Neural progenitor cell (in vitro differentiated cells): ENCODE measurements at regions not wholly inside any gene's neighbourhood (a gene's known extent, or its start where the extent isn't known, plus 50 kb on each side); places are given as distances from the start of the nearest gene placed in this dataset.
"Not testable (repeated sequence)": the region's sequence is repeated elsewhere in the genome, so short reads cannot be mapped to it uniquely, and the experiment has no call there.

Experiments
- DNase-seq: peaks from one replicate; pipeline ENCODE4 v3.0.0-alpha.2; 2016; ENCODE audit warnings: low spot score
- H2AFZ ChIP-seq: fragments of 200-600 bp; sonication (generic); replicated peaks from 2 replicates; pipeline ENCODE4 v1.6.1; 2016; ENCODE audit warnings: antibody characterized with exemption
- H3F3A ChIP-seq: fragments of 200-600 bp; sonication (generic); 2 replicates; pipeline ENCODE4 v1.6.1; 2016; ENCODE audit warnings: antibody characterized with exemption, low read depth
- H3K27ac ChIP-seq: fragments of 200-600 bp; sonication (generic); 2 replicates; pipeline ENCODE4 v1.5.1; 2016; ENCODE audit warnings: mild to moderate bottlenecking
- H3K27me3 ChIP-seq: fragments of 200-600 bp; sonication (generic); 2 replicates; pipeline ENCODE4 v1.6.1; 2016; ENCODE audit warnings: mild to moderate bottlenecking, moderate library complexity
- H3K36me3 ChIP-seq: fragments of 200-600 bp; sonication (generic); 2 replicates; pipeline ENCODE4 v1.5.1; 2016
- H3K4me1 ChIP-seq: fragments of 200-600 bp; sonication (generic); 2 replicates; pipeline ENCODE4 v1.6.1; 2016; ENCODE audit warnings: mixed run types
- H3K4me2 ChIP-seq: fragments of 200-600 bp; sonication (generic); 2 replicates; pipeline ENCODE4 v1.6.1; 2016
- H3K4me3 ChIP-seq: fragments of 200-600 bp; sonication (generic); 2 replicates; pipeline ENCODE4 v1.5.1; 2016
- H3K79me2 ChIP-seq: fragments of 200-600 bp; sonication (generic); 2 replicates; pipeline ENCODE4 v1.6.1; 2016; ENCODE audit warnings: low read depth
- H3K9ac ChIP-seq: fragments of 200-600 bp; sonication (generic); 2 replicates; pipeline ENCODE4 v1.6.1; 2016
- H3K9me3 ChIP-seq: fragments of 200-600 bp; sonication (generic); 2 replicates; pipeline ENCODE4 v1.5.1; 2016; ENCODE audit warnings: low read depth
- H4K20me1 ChIP-seq: fragments of 200-600 bp; sonication (generic); 2 replicates; pipeline ENCODE4 v1.6.1; 2016; ENCODE audit warnings: low read depth
- H3K27ac Mint-ChIP-seq: 3 replicates; pipeline ENCODE4 v1.8.0; 2021; ENCODE audit warnings: mixed read lengths
- H3K27me3 Mint-ChIP-seq: 2 replicates; pipeline ENCODE4 v1.8.0; 2022; ENCODE audit warnings: low read depth, mild to moderate bottlenecking, inconsistent platforms, moderate library complexity, mixed read lengths; ENCODE audit not compliant: insufficient read depth
- H3K36me3 Mint-ChIP-seq: 3 replicates; pipeline ENCODE4 v1.8.0; 2021; ENCODE audit warnings: mixed read lengths
- H3K4me1 Mint-ChIP-seq: 3 replicates; pipeline ENCODE4 v1.8.0; 2021; ENCODE audit warnings: mixed read lengths
- H3K4me3 Mint-ChIP-seq: 3 replicates; pipeline ENCODE4 v1.8.0; 2021; ENCODE audit warnings: mild to moderate bottlenecking, moderate library complexity, mixed read lengths
- H3K9me3 Mint-ChIP-seq: 3 replicates; pipeline ENCODE4 v1.8.0; 2020; ENCODE audit warnings: mixed read lengths
- EZH2 ChIP-seq: fragments of 200-600 bp; sonication (generic); IDR thresholded peaks from 2 replicates; pipeline ENCODE4 v1.6.1; 2017; ENCODE audit warnings: antibody characterized with exemption, mild to moderate bottlenecking, moderate library complexity
- EZH2phosphoT487 ChIP-seq: fragments of 200-600 bp; sonication (generic); IDR thresholded peaks from 2 replicates; pipeline ENCODE4 v1.6.1; 2017; ENCODE audit warnings: antibody characterized with exemption
- TF ChIP-seq, protein P1 (sequence below): fragments of 200-600 bp; sonication (generic); IDR thresholded peaks from 2 replicates; pipeline ENCODE4 v1.5.1; 2017; ENCODE audit warnings: antibody characterized with exemption, mild to moderate bottlenecking

DNA sequence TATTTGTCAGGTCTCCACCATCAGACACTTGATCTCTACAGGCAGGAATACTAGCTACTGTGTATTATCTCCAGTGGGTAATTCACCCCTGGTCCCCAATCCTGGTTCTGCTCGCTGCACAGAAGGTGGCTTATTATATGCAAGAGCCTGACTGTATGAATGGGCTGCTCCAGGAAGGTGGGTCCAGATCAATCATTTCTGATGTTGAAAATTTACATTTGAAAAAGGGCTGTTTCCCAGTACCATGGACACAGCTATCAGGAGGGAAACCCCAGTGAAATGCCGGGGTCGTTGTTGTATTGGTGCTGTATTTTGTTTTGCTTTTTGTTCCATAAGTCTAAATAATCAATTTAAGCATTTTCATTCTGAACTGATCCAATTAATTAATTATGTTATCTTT, 367.6 kb downstream of the RND3 start:
- no peaks in the 10 kb centered on the region for H4K20me1 ChIP-seq

DNA sequence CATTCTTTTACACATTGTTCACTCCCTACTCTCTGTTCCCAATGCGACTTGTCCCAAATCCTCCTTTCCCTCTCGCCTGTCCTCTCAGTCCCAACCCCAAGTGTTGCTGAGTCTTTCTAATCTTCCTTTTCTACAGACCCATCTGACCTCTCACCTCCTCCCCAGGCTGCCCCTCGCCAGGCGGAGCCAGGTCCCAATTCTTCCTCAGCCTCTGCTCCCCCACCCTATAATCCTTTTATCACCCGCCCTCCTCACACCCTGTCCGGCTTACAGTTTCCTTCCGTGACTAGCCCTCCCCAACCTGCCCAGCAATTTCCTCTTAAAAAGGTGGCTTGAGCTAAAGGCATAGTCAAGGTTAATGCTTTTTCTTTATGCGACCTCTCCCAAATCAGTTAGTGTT, 373.4 kb downstream of the RND3 start:
- H3F3A ChIP-seq, H4K20me1 ChIP-seq, H3K9me3 ChIP-seq, H3K9me3 Mint-ChIP-seq, H3K4me3 ChIP-seq, H3K27me3 Mint-ChIP-seq, H3K36me3 Mint-ChIP-seq, H3K4me1 Mint-ChIP-seq, H2AFZ ChIP-seq, H3K4me2 ChIP-seq, H3K27ac Mint-ChIP-seq, H3K36me3 ChIP-seq, H3K4me1 ChIP-seq, H3K4me3 Mint-ChIP-seq, H3K27ac ChIP-seq, H3K9ac ChIP-seq, H3K79me2 ChIP-seq, H3K27me3 ChIP-seq: not testable (repeated sequence)
- peak; percentile 34 for DNase-seq

More for the DNA sequence above, 367.6 kb downstream of the RND3 start:
- Histone ChIP-seq H3K9me3 (no peaks in the 10 kb centered on the region), H3K9ac (no peak overlapping the region), H3K4me2 (peak overlapping the region; percentile 67), H3K36me3 (no peaks in the 10 kb centered on the region), H2AFZ (peak overlapping the region; percentile 88), H3K27me3 (no peaks in the 10 kb centered on the region), H3F3A (peaks cover 17% of the 10 kb centered on the region), H3K79me2 (no peaks in the 10 kb centered on the region), H3K4me1 (peaks cover 29% of the 10 kb centered on the region), H3K27ac (peak overlapping the region; percentile 53), H3K4me3 (no peak overlapping the region)
- H3K9me3 Mint-ChIP-seq, result no peaks in the 10 kb centered on the region
- H3K4me1 Mint-ChIP-seq, result peaks cover 45% of the 10 kb centered on the region
- TF ChIP-seq, protein P1, sequence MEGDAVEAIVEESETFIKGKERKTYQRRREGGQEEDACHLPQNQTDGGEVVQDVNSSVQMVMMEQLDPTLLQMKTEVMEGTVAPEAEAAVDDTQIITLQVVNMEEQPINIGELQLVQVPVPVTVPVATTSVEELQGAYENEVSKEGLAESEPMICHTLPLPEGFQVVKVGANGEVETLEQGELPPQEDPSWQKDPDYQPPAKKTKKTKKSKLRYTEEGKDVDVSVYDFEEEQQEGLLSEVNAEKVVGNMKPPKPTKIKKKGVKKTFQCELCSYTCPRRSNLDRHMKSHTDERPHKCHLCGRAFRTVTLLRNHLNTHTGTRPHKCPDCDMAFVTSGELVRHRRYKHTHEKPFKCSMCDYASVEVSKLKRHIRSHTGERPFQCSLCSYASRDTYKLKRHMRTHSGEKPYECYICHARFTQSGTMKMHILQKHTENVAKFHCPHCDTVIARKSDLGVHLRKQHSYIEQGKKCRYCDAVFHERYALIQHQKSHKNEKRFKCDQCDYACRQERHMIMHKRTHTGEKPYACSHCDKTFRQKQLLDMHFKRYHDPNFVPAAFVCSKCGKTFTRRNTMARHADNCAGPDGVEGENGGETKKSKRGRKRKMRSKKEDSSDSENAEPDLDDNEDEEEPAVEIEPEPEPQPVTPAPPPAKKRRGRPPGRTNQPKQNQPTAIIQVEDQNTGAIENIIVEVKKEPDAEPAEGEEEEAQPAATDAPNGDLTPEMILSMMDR, result no peak
- no peak for TF ChIP-seq EZH2
- TF ChIP-seq EZH2phosphoT487, result no peak
- peak overlapping the region; percentile 81 for H3K27ac Mint-ChIP-seq
- peaks cover 2% of the 10 kb centered on the region for H3K36me3 Mint-ChIP-seq
- peaks cover 2% of the 10 kb centered on the region for H3K27me3 Mint-ChIP-seq
- H3K4me3 Mint-ChIP-seq, result peak overlapping the region; percentile 82
- no peak for DNase-seq

DNA sequence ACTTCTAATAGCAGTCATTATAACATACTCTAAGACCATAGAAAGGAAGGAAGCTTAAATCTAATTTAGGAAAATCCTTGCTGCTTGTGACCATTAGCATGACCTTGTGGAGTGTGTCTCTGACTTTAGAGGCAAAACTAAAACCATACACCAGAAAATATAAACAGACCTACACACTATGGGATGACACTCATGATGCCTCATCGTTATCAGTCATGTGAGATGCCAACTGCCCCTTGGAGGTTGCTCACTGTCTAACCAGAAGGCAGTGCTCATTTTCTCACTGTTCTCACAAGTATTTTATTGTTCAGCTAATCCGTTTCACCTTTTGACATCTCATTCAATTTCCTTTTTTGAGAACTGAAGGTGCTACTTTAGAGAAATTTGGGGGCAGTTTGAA, 376.9 kb downstream of the RND3 start:
- no peaks in the 10 kb centered on the region for H3K4me1 ChIP-seq
- H3K9me3 Mint-ChIP-seq, result no peaks in the 10 kb centered on the region
- TF ChIP-seq EZH2 (no peak), EZH2phosphoT487 (no peak)
- TF ChIP-seq, protein P1, result no peak
- H3F3A ChIP-seq, result peaks cover 3% of the 10 kb centered on the region
- no peak overlapping the region for H3K9ac ChIP-seq
- H3K36me3 ChIP-seq, result no peaks in the 10 kb centered on the region
- no peaks in the 10 kb centered on the region for H3K27me3 Mint-ChIP-seq
- H3K4me3 ChIP-seq, result no peak overlapping the region
- H3K4me2 ChIP-seq, result no peak overlapping the region
- H3K9me3 ChIP-seq, result no peaks in the 10 kb centered on the region
- H3K27me3 ChIP-seq, result no peaks in the 10 kb centered on the region
- H3K4me3 Mint-ChIP-seq, result no peak overlapping the region
- no peak for DNase-seq
- no peaks in the 10 kb centered on the region for H4K20me1 ChIP-seq
- no peaks in the 10 kb centered on the region for H3K4me1 Mint-ChIP-seq
- no peak overlapping the region for H3K27ac ChIP-seq
- no peaks in the 10 kb centered on the region for H3K79me2 ChIP-seq
- H2AFZ ChIP-seq, result no peak overlapping the region
- H3K36me3 Mint-ChIP-seq, result no peaks in the 10 kb centered on the region
- H3K27ac Mint-ChIP-seq, result no peak overlapping the region

DNA sequence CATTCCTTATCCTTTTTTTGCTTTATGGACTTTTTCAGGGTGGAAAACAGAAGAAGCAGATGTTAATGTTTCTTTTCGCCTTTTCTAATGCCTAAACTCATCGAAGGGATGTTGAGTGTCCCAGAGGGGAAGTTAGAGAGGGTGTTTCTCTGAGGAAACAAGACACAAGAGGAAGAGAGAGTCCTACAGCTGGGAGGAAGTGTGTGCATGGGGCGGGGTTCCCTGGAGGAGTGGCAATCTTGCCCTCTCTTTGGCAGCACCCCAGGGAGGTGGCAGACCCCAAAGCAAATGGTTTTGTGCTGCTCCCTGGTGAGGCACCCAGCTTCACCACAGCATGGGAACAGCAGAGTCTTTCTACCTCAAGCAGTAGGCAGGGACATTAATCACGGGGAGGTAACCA, 377.6 kb downstream of the RND3 start:
- Histone ChIP-seq H3K27me3 (no peaks in the 10 kb centered on the region), H3K4me3 (no peak overlapping the region), H2AFZ (no peak overlapping the region), H3K9me3 (no peaks in the 10 kb centered on the region), H3K9ac (no peak overlapping the region), H3K79me2 (no peaks in the 10 kb centered on the region), H3K27ac (no peak overlapping the region), H3F3A (peaks cover 3% of the 10 kb centered on the region), H3K4me2 (no peak overlapping the region), H3K4me1 (no peaks in the 10 kb centered on the region), H4K20me1 (no peaks in the 10 kb centered on the region), H3K36me3 (no peaks in the 10 kb centered on the region)
- Mint-ChIP-seq H3K9me3 (peaks cover 5% of the 10 kb centered on the region), H3K36me3 (no peaks in the 10 kb centered on the region), H3K27ac (peak overlapping the region; percentile 29), H3K27me3 (no peaks in the 10 kb centered on the region), H3K4me1 (no peaks in the 10 kb centered on the region), H3K4me3 (no peak overlapping the region)
- TF ChIP-seq EZH2phosphoT487 (no peak), EZH2 (no peak)
- TF ChIP-seq, protein P1, result no peak
- DNase-seq, result no peak
